ENCODE measurements at regions not wholly inside any gene's neighbourhood (a gene's known extent, or its start where the extent isn't known, plus 50 kb on each side); places are given as distances from the start of the nearest gene placed in this dataset.
"Not testable (repeated sequence)": the region's sequence is repeated elsewhere in the genome, so short reads cannot be mapped to it uniquely, and the experiment has no call there.

GRCh38 chr7:4500812-4501211 is 181.3 kb upstream of the FOXK1 start:
- 49% methylated on average over 10 of the region's 10 CpGs for WGBS (ENCODE audit: low lambda C conversion rate)
- peaks cover 9% of the 10 kb centered on the region for H3K9me3 ChIP-seq (ENCODE audit: low read length)
- TF ChIP-seq, protein P1, sequence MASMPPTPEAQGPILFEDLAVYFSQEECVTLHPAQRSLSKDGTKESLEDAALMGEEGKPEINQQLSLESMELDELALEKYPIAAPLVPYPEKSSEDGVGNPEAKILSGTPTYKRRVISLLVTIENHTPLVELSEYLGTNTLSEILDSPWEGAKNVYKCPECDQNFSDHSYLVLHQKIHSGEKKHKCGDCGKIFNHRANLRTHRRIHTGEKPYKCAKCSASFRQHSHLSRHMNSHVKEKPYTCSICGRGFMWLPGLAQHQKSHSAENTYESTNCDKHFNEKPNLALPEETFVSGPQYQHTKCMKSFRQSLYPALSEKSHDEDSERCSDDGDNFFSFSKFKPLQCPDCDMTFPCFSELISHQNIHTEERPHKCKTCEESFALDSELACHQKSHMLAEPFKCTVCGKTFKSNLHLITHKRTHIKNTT (CRISPR knock-in tag; IDR thresholded peaks at IDR 0.05) = no peak
- no peak for TF ChIP-seq ZNF138 (CRISPR knock-in tag; IDR thresholded peaks at IDR 0.05; ENCODE audit: low read depth)
- TF ChIP-seq ZNF12 (CRISPR knock-in tag; IDR thresholded peaks at IDR 0.05) = no peak
- no peak for TF ChIP-seq KDM3A (CRISPR knock-in tag; IDR thresholded peaks at IDR 0.05; ENCODE audit: low read depth)
- no peak overlapping the region for H3K9ac ChIP-seq (ENCODE audit: insufficient read depth, low read depth, low read length)
- H3K4me2 ChIP-seq (ENCODE audit: low read depth, low read length) = no peak overlapping the region
- H3K4me1 ChIP-seq (ENCODE audit: insufficient read depth, low read length) = no peaks in the 10 kb centered on the region
- in situ Hi-C loops (cut with HindIII; ENCODE audit: extremely low pct_ligation_motif_present, low pct_unique_long_range_greater_than_20kb) = no loop called here
- BruUV-seq (replicated peaks) = no TSS peak
- FAIRE-seq (no peak), DNase-seq (ENCODE audit: low spot score) (no peak), ATAC-seq (no peak)
- H4K20me1 ChIP-seq (ENCODE audit: insufficient read depth, low read length) = no peaks in the 10 kb centered on the region
- ChIA-PET POLR2A (no interaction called here), CTCF (ENCODE audit: low intra/inter-chr PET ratio, low total read pairs) (no interaction called here)
- H3K36me3 ChIP-seq (replicated peaks in 1 of 2; ENCODE audit: control insufficient read depth in 1 of 2, insufficient read depth in 2 of 2, low read length in 2 of 2) = no peaks in the 10 kb centered on the region
- intact Hi-C loops (cut with micrococcal nuclease; ENCODE audit: unreplicated experiment) = no loop called here
- H2AFZ ChIP-seq (ENCODE audit: low read length) = no peak overlapping the region
- H3K79me2 ChIP-seq (ENCODE audit: insufficient read depth, low read length) = no peaks in the 10 kb centered on the region
- no peak overlapping the region for H3K4me3 ChIP-seq (replicated peaks in 1 of 3; ENCODE audit: insufficient read depth in 1 of 3, low read depth in 2 of 3, low read length in 3 of 3)
- H3K27me3 ChIP-seq (ENCODE audit: control insufficient read depth in 1 of 2, insufficient read depth in 2 of 2, low read length in 2 of 2) = no peaks in the 10 kb centered on the region
- H3K27ac ChIP-seq (ENCODE audit: extremely low read length, insufficient read depth, low read length) = no peak overlapping the region

DNA sequence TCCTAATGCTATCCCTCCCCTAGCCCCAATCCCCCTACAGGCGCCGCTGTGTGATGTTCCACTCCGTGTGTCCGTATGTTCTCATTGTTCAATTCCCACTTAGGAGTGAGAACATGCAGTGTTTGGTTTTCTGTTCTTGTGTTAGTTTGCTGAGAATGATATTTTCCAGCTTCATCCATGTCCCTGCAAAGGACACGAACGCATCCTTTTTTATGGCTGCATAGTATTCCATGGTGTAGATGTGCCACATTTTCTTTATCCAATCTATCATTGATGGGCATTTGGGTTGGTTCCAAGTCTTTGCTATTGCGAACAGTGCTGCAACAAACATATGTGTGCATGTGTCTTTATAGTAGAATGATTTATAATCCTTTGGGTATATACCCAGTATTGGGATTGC is 174.2 kb upstream of the FOXK1 start:
- H3K4me1 ChIP-seq (ENCODE audit: insufficient read depth, low read length); H3K9ac ChIP-seq (ENCODE audit: insufficient read depth, low read depth, low read length); BruUV-seq (replicated peaks); H3K9me3 ChIP-seq (ENCODE audit: low read length); intact Hi-C loops (cut with micrococcal nuclease; ENCODE audit: unreplicated experiment); H3K4me3 ChIP-seq (replicated peaks in 1 of 3; ENCODE audit: insufficient read depth in 1 of 3, low read depth in 2 of 3, low read length in 3 of 3); DNase-seq (ENCODE audit: low spot score); POLR2A ChIA-PET; H3K36me3 ChIP-seq (replicated peaks in 1 of 2; ENCODE audit: control insufficient read depth in 1 of 2, insufficient read depth in 2 of 2, low read length in 2 of 2); H3K27ac ChIP-seq (ENCODE audit: extremely low read length, insufficient read depth, low read length); in situ Hi-C loops (cut with HindIII; ENCODE audit: extremely low pct_ligation_motif_present, low pct_unique_long_range_greater_than_20kb); H2AFZ ChIP-seq (ENCODE audit: low read length); CTCF ChIA-PET (ENCODE audit: low intra/inter-chr PET ratio, low total read pairs); H4K20me1 ChIP-seq (ENCODE audit: insufficient read depth, low read length); ATAC-seq; H3K27me3 ChIP-seq (ENCODE audit: control insufficient read depth in 1 of 2, insufficient read depth in 2 of 2, low read length in 2 of 2); FAIRE-seq; H3K4me2 ChIP-seq (ENCODE audit: low read depth, low read length); H3K79me2 ChIP-seq (ENCODE audit: insufficient read depth, low read length): not testable (repeated sequence)
- WGBS (ENCODE audit: low lambda C conversion rate) = 56% methylated on average over 7 of the region's 7 CpGs

Data from HepG2 (cell line).